A673 (cell line): ENCODE measurements at regions not wholly inside any gene's neighbourhood (a gene's known extent, or its start where the extent isn't known, plus 50 kb on each side); places are given as distances from the start of the nearest gene placed in this dataset.

Experiments
- EZH2 ChIP-seq: fragments of 200-600 bp; sonication (generic); IDR thresholded peaks from 2 replicates; pipeline ENCODE4 v1.6.1; 2017; ENCODE audit warnings: borderline replicate concordance, low read depth, mild to moderate bottlenecking, mixed read lengths, antibody characterized with exemption, low read length; ENCODE audit not compliant: poor library complexity, severe bottlenecking
- TF ChIP-seq, protein P1 (sequence below): fragments of 300-800, 200-600 bp; sonication (generic); conservative IDR thresholded peaks from 2 replicates; pipeline ENCODE4 v1.5.1; 2017; ENCODE audit warnings: low read depth, mild to moderate bottlenecking, antibody characterized with exemption, low read length, moderate library complexity, mixed read lengths

DNA sequence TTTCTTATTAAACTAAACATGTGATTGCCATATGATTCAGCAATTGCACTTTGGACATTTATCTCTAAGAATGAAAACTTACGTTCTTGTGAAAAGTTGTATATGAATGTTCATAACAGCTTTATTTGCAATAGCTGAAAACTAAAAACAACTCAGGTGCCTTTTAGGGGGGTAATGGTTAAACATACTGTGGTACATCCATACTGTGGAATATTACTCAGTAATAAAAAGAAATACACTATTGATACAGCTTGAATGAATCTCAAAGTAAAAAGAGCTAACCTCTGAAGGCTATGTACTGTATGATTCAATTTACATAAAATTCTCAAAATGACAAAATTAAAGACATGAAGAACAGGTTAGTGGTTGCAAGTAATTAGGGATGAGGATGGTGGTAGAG lies 339.5 kb upstream of the PAPPA start:
- TF ChIP-seq, protein P1, sequence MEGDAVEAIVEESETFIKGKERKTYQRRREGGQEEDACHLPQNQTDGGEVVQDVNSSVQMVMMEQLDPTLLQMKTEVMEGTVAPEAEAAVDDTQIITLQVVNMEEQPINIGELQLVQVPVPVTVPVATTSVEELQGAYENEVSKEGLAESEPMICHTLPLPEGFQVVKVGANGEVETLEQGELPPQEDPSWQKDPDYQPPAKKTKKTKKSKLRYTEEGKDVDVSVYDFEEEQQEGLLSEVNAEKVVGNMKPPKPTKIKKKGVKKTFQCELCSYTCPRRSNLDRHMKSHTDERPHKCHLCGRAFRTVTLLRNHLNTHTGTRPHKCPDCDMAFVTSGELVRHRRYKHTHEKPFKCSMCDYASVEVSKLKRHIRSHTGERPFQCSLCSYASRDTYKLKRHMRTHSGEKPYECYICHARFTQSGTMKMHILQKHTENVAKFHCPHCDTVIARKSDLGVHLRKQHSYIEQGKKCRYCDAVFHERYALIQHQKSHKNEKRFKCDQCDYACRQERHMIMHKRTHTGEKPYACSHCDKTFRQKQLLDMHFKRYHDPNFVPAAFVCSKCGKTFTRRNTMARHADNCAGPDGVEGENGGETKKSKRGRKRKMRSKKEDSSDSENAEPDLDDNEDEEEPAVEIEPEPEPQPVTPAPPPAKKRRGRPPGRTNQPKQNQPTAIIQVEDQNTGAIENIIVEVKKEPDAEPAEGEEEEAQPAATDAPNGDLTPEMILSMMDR, result no peak
- TF ChIP-seq EZH2, result no peak
